ENCODE measurements at regions not wholly inside any gene's neighbourhood (a gene's known extent, or its start where the extent isn't known, plus 50 kb on each side); places are given as distances from the start of the nearest gene placed in this dataset.
"Not testable (repeated sequence)": the region's sequence is repeated elsewhere in the genome, so short reads cannot be mapped to it uniquely, and the experiment has no call there.

- Histone ChIP-seq H3K36me3 (ENCODE audit: control insufficient read depth in 1 of 2, insufficient read depth in 2 of 2, low read length in 2 of 2) (no peaks in the 10 kb centered on the region), H3K9ac (ENCODE audit: low read depth in 1 of 2, low read length in 2 of 2) (no peak overlapping the region), H3K9me3 (ENCODE audit: control insufficient read depth in 1 of 2, low read length in 2 of 2) (no peaks in the 10 kb centered on the region), H3K4me1 (ENCODE audit: control insufficient read depth in 1 of 2, insufficient read depth in 2 of 2, low read length in 2 of 2) (no peaks in the 10 kb centered on the region), H3K27ac (ENCODE audit: low read depth, low read length) (no peak overlapping the region), H3K4me3 (ENCODE audit: low read depth in 1 of 2, low read length in 2 of 2) (no peak overlapping the region), H3K27me3 (ENCODE audit: control insufficient read depth in 1 of 2, insufficient read depth in 2 of 2, low read length in 2 of 2) (no peaks in the 10 kb centered on the region)
These were observed 284.3 kb upstream of the DAB2 start for GRCh38 chr5:39709032-39709431.

GRCh38 chr5:39702928-39703327 lies 278.1 kb upstream of the DAB2 start:
- Histone ChIP-seq H3K27me3 (ENCODE audit: control insufficient read depth in 1 of 2, insufficient read depth in 2 of 2, low read length in 2 of 2) (no peaks in the 10 kb centered on the region), H3K4me3 (ENCODE audit: low read depth in 1 of 2, low read length in 2 of 2) (no peak overlapping the region), H3K36me3 (ENCODE audit: control insufficient read depth in 1 of 2, insufficient read depth in 2 of 2, low read length in 2 of 2) (no peaks in the 10 kb centered on the region), H3K9ac (ENCODE audit: low read depth in 1 of 2, low read length in 2 of 2) (no peak overlapping the region), H3K4me1 (ENCODE audit: control insufficient read depth in 1 of 2, insufficient read depth in 2 of 2, low read length in 2 of 2) (no peaks in the 10 kb centered on the region), H3K9me3 (ENCODE audit: control insufficient read depth in 1 of 2, low read length in 2 of 2) (no peaks in the 10 kb centered on the region), H3K27ac (ENCODE audit: low read depth, low read length) (no peak overlapping the region)

- H3K36me3 ChIP-seq (ENCODE audit: control insufficient read depth in 1 of 2, insufficient read depth in 2 of 2, low read length in 2 of 2): no peaks in the 10 kb centered on the region
- H3K9me3 ChIP-seq (ENCODE audit: control insufficient read depth in 1 of 2, low read length in 2 of 2): no peaks in the 10 kb centered on the region
- no peak overlapping the region for H3K4me3 ChIP-seq (ENCODE audit: low read depth in 1 of 2, low read length in 2 of 2)
- no peaks in the 10 kb centered on the region for H3K4me1 ChIP-seq (ENCODE audit: control insufficient read depth in 1 of 2, insufficient read depth in 2 of 2, low read length in 2 of 2)
- H3K27ac ChIP-seq (ENCODE audit: low read depth, low read length): no peak overlapping the region
- no peak overlapping the region for H3K9ac ChIP-seq (ENCODE audit: low read depth in 1 of 2, low read length in 2 of 2)
- H3K27me3 ChIP-seq (ENCODE audit: control insufficient read depth in 1 of 2, insufficient read depth in 2 of 2, low read length in 2 of 2): no peaks in the 10 kb centered on the region
These were observed 275.7 kb upstream of the DAB2 start for GRCh38 chr5:39700523-39700922.

GRCh38 chr5:39698838-39699560 lies 274.2 kb upstream of the DAB2 start:
- no peaks in the 10 kb centered on the region for H3K9me3 ChIP-seq (ENCODE audit: control insufficient read depth in 1 of 2, low read length in 2 of 2)
- H3K4me3 ChIP-seq (ENCODE audit: low read depth in 1 of 2, low read length in 2 of 2): no peak overlapping the region
- H3K36me3 ChIP-seq (ENCODE audit: control insufficient read depth in 1 of 2, insufficient read depth in 2 of 2, low read length in 2 of 2): no peaks in the 10 kb centered on the region
- no peaks in the 10 kb centered on the region for H3K27me3 ChIP-seq (ENCODE audit: control insufficient read depth in 1 of 2, insufficient read depth in 2 of 2, low read length in 2 of 2)
- H3K4me1 ChIP-seq (ENCODE audit: control insufficient read depth in 1 of 2, insufficient read depth in 2 of 2, low read length in 2 of 2): no peaks in the 10 kb centered on the region
- H3K9ac ChIP-seq (ENCODE audit: low read depth in 1 of 2, low read length in 2 of 2): no peak overlapping the region
- H3K27ac ChIP-seq (ENCODE audit: low read depth, low read length): no peak overlapping the region

- no peaks in the 10 kb centered on the region for H3K36me3 ChIP-seq (ENCODE audit: control insufficient read depth in 1 of 2, insufficient read depth in 2 of 2, low read length in 2 of 2)
- no peaks in the 10 kb centered on the region for H3K4me1 ChIP-seq (ENCODE audit: control insufficient read depth in 1 of 2, insufficient read depth in 2 of 2, low read length in 2 of 2)
- no peaks in the 10 kb centered on the region for H3K27me3 ChIP-seq (ENCODE audit: control insufficient read depth in 1 of 2, insufficient read depth in 2 of 2, low read length in 2 of 2)
- H3K9me3 ChIP-seq (ENCODE audit: control insufficient read depth in 1 of 2, low read length in 2 of 2): no peaks in the 10 kb centered on the region
- H3K27ac ChIP-seq (ENCODE audit: low read depth, low read length): no peak overlapping the region
- no peak overlapping the region for H3K9ac ChIP-seq (ENCODE audit: low read depth in 1 of 2, low read length in 2 of 2)
- no peak overlapping the region for H3K4me3 ChIP-seq (ENCODE audit: low read depth in 1 of 2, low read length in 2 of 2)
These were observed 273.1 kb upstream of the DAB2 start for GRCh38 chr5:39697881-39698280.

- Histone ChIP-seq H3K4me1 (ENCODE audit: control insufficient read depth in 1 of 2, insufficient read depth in 2 of 2, low read length in 2 of 2) (no peaks in the 10 kb centered on the region), H3K36me3 (ENCODE audit: control insufficient read depth in 1 of 2, insufficient read depth in 2 of 2, low read length in 2 of 2) (no peaks in the 10 kb centered on the region), H3K27me3 (ENCODE audit: control insufficient read depth in 1 of 2, insufficient read depth in 2 of 2, low read length in 2 of 2) (no peaks in the 10 kb centered on the region), H3K9ac (ENCODE audit: low read depth in 1 of 2, low read length in 2 of 2) (no peak overlapping the region), H3K9me3 (ENCODE audit: control insufficient read depth in 1 of 2, low read length in 2 of 2) (no peaks in the 10 kb centered on the region), H3K27ac (ENCODE audit: low read depth, low read length) (no peak overlapping the region), H3K4me3 (ENCODE audit: low read depth in 1 of 2, low read length in 2 of 2) (no peak overlapping the region)
These were observed 272.1 kb upstream of the DAB2 start for GRCh38 chr5:39696672-39697398.

GRCh38 chr5:39691993-39692392 lies 267.2 kb upstream of the DAB2 start:
- H3K27ac ChIP-seq (ENCODE audit: low read depth, low read length): no peak overlapping the region
- no peaks in the 10 kb centered on the region for H3K36me3 ChIP-seq (ENCODE audit: control insufficient read depth in 1 of 2, insufficient read depth in 2 of 2, low read length in 2 of 2)
- no peaks in the 10 kb centered on the region for H3K27me3 ChIP-seq (ENCODE audit: control insufficient read depth in 1 of 2, insufficient read depth in 2 of 2, low read length in 2 of 2)
- H3K4me3 ChIP-seq (ENCODE audit: low read depth in 1 of 2, low read length in 2 of 2): no peak overlapping the region
- H3K9me3 ChIP-seq (ENCODE audit: control insufficient read depth in 1 of 2, low read length in 2 of 2): no peaks in the 10 kb centered on the region
- H3K9ac ChIP-seq (ENCODE audit: low read depth in 1 of 2, low read length in 2 of 2): no peak overlapping the region
- no peaks in the 10 kb centered on the region for H3K4me1 ChIP-seq (ENCODE audit: control insufficient read depth in 1 of 2, insufficient read depth in 2 of 2, low read length in 2 of 2)

GRCh38 chr5:39691136-39691535 lies 266.4 kb upstream of the DAB2 start:
- no peak overlapping the region for H3K27ac ChIP-seq (ENCODE audit: low read depth, low read length)

GRCh38 chr5:39689919-39690318 lies 265.1 kb upstream of the DAB2 start:
- no peak overlapping the region for H3K27ac ChIP-seq (ENCODE audit: low read depth, low read length)
- H3K27me3 ChIP-seq (ENCODE audit: control insufficient read depth in 1 of 2, insufficient read depth in 2 of 2, low read length in 2 of 2): no peaks in the 10 kb centered on the region
- H3K9me3 ChIP-seq (ENCODE audit: control insufficient read depth in 1 of 2, low read length in 2 of 2): no peaks in the 10 kb centered on the region
- H3K4me3 ChIP-seq (ENCODE audit: low read depth in 1 of 2, low read length in 2 of 2): no peak overlapping the region
- H3K36me3 ChIP-seq (ENCODE audit: control insufficient read depth in 1 of 2, insufficient read depth in 2 of 2, low read length in 2 of 2): no peaks in the 10 kb centered on the region
- no peak overlapping the region for H3K9ac ChIP-seq (ENCODE audit: low read depth in 1 of 2, low read length in 2 of 2)
- H3K4me1 ChIP-seq (ENCODE audit: control insufficient read depth in 1 of 2, insufficient read depth in 2 of 2, low read length in 2 of 2): no peaks in the 10 kb centered on the region

More at GRCh38 chr5:39691136-39691535, 266.4 kb upstream of the DAB2 start:
- Histone ChIP-seq H3K36me3 (ENCODE audit: control insufficient read depth in 1 of 2, insufficient read depth in 2 of 2, low read length in 2 of 2) (no peaks in the 10 kb centered on the region), H3K27me3 (ENCODE audit: control insufficient read depth in 1 of 2, insufficient read depth in 2 of 2, low read length in 2 of 2) (no peaks in the 10 kb centered on the region), H3K9me3 (ENCODE audit: control insufficient read depth in 1 of 2, low read length in 2 of 2) (no peaks in the 10 kb centered on the region), H3K9ac (ENCODE audit: low read depth in 1 of 2, low read length in 2 of 2) (no peak overlapping the region), H3K4me1 (ENCODE audit: control insufficient read depth in 1 of 2, insufficient read depth in 2 of 2, low read length in 2 of 2) (no peaks in the 10 kb centered on the region), H3K4me3 (ENCODE audit: low read depth in 1 of 2, low read length in 2 of 2) (no peak overlapping the region)

- H3K4me3 ChIP-seq (ENCODE audit: low read depth in 1 of 2, low read length in 2 of 2); H3K4me1 ChIP-seq (ENCODE audit: control insufficient read depth in 1 of 2, insufficient read depth in 2 of 2, low read length in 2 of 2); H3K9ac ChIP-seq (ENCODE audit: low read depth in 1 of 2, low read length in 2 of 2); H3K27ac ChIP-seq (ENCODE audit: low read depth, low read length); H3K27me3 ChIP-seq (ENCODE audit: control insufficient read depth in 1 of 2, insufficient read depth in 2 of 2, low read length in 2 of 2); H3K36me3 ChIP-seq (ENCODE audit: control insufficient read depth in 1 of 2, insufficient read depth in 2 of 2, low read length in 2 of 2); H3K9me3 ChIP-seq (ENCODE audit: control insufficient read depth in 1 of 2, low read length in 2 of 2): not testable (repeated sequence)
These were observed 263.1 kb upstream of the DAB2 start for GRCh38 chr5:39687924-39688323.
